Gastroesophageal sphincter (tissue), 3 donors: ENCODE measurements at regions not wholly inside any gene's neighbourhood (a gene's known extent, or its start where the extent isn't known, plus 50 kb on each side); places are given as distances from the start of the nearest gene placed in this dataset.

Experiments
- CTCF ChIP-seq, 4 experiments: fragments of 200-600 bp in 2 of 4; fragments of 450-650 bp in 2 of 4; sonication (generic) in 1 of 4; IDR thresholded peaks; one replicate each; pipeline ENCODE4 v1.5.1; 2017 to 2019; ENCODE audit warnings: antibody characterized with exemption in 4 of 4, mild to moderate bottlenecking in 2 of 4, moderate library complexity in 2 of 4
- POLR2A ChIP-seq, 2 donors: fragments of 450-650 bp; IDR thresholded peaks; one replicate each; pipeline ENCODE4 v1.6.1; 2017; ENCODE audit warnings: antibody characterized with exemption in 2 of 2, mild to moderate bottlenecking in 2 of 2, moderate library complexity in 1 of 2

GRCh38 chr6:74756923-74757322 lies 448.9 kb downstream of the COL12A1 start:
- TF ChIP-seq CTCF (IDR thresholded peaks at IDR 0.05) (no peak), POLR2A (IDR thresholded peaks at IDR 0.05) (no peak)
